B cell (primary cell): ENCODE measurements at regions not wholly inside any gene's neighbourhood (a gene's known extent, or its start where the extent isn't known, plus 50 kb on each side); places are given as distances from the start of the nearest gene placed in this dataset.
"Not testable (repeated sequence)": the region's sequence is repeated elsewhere in the genome, so short reads cannot be mapped to it uniquely, and the experiment has no call there.

ENCODE experiments used
- ATAC-seq: fragments of 200-7000 bp; cut with Tn5 transposase; one replicate; pipeline ENCODE4 v1.10.0; 2021; ENCODE audit warnings: low read depth, mild to moderate bottlenecking, moderate number of reproducible peaks, moderate library complexity
- CTCF ChIA-PET: fragments of 350-600 bp; sonication (Branson Sonifier 250); formaldehyde crosslinking; loops from one replicate; lab custom pipeline; 2021; ENCODE audit warnings: antibody characterized with exemption, inconsistent platforms; lab: Charles Lee
- POLR2A ChIA-PET: fragments of 350-600 bp; sonication (Branson Sonifier 250); formaldehyde crosslinking; loops from one replicate; lab custom pipeline; 2021; ENCODE audit warnings: antibody characterized with exemption; lab: Charles Lee
- DNase-seq: peaks from one replicate; pipeline ENCODE4 v3.0.0; 2013
- H2AFZ ChIP-seq: 2 replicates; pipeline ENCODE4 v1.6.1; 2012; ENCODE audit warnings: mild to moderate bottlenecking, low read depth, low read length; ENCODE audit not compliant: insufficient read depth, poor library complexity, severe bottlenecking
- H3K27ac ChIP-seq, 2 donors: 1 replicate in 1 of 2; 2 replicates in 1 of 2; pipeline ENCODE4 v1.5.1; 2012 to 2013; ENCODE audit warnings: low read length in 2 of 2, mild to moderate bottlenecking in 2 of 2, moderate library complexity in 1 of 2
- H3K27me3 ChIP-seq, 4 experiments: fragments of 200-600 bp in 1 of 4; sonication (generic) in 1 of 4; replicated peaks in 1 of 4; 1 replicate in 2 of 4; 2 replicates in 2 of 4; pipeline versions ENCODE4 v1.6.1 to v1.7.0; 2013 to 2016; ENCODE audit warnings: low read length in 3 of 4, mild to moderate bottlenecking in 2 of 4, mixed read lengths in 1 of 4, moderate library complexity in 1 of 4; ENCODE audit not compliant: insufficient read depth in 4 of 4, control insufficient read depth in 3 of 4; ENCODE audit errors: control extremely low read depth in 1 of 4
- H3K36me3 ChIP-seq, 2 experiments: replicated peaks in 1 of 2; 1 replicate in 1 of 2; 2 replicates in 1 of 2; pipeline versions ENCODE4 v1.6.1 to v1.7.1; 2013; ENCODE audit warnings: low read length in 1 of 2; ENCODE audit not compliant: insufficient read depth in 2 of 2, control insufficient read depth in 1 of 2; ENCODE audit errors: control extremely low read depth in 1 of 2, extremely low read depth in 1 of 2
- H3K4me1 ChIP-seq, 2 donors: fragments of 200-600 bp in 1 of 2; sonication (generic) in 1 of 2; 1 replicate in 1 of 2; 2 replicates in 1 of 2; pipeline versions ENCODE4 v1.5.1 to v1.6.1; 2013 to 2017; ENCODE audit warnings: low read length in 2 of 2; ENCODE audit not compliant: control insufficient read depth in 2 of 2, insufficient read depth in 2 of 2
- H3K4me2 ChIP-seq: replicated peaks from 2 replicates; pipeline ENCODE3; 2012; ENCODE audit warnings: mild to moderate bottlenecking, low read depth, low read length; ENCODE audit not compliant: poor library complexity, severe bottlenecking
- H3K4me3 ChIP-seq, 5 experiments: fragments of 200-600 bp in 1 of 5; sonication (generic) in 1 of 5; 1 replicate in 3 of 5; 2 replicates in 2 of 5; pipeline versions ENCODE4 v1.5.1 to v1.7.0; 2011 to 2016; ENCODE audit warnings: low read length in 4 of 5, mild to moderate bottlenecking in 4 of 5, low read depth in 2 of 5, control low read depth in 1 of 5, moderate library complexity in 1 of 5; ENCODE audit not compliant: insufficient read depth in 1 of 5; ENCODE audit errors: control extremely low read depth in 1 of 5, extremely low read depth in 1 of 5
- H3K79me2 ChIP-seq: fragments of 200-600 bp; sonication (generic); one replicate; pipeline ENCODE4 v1.6.0; 2016; ENCODE audit warnings: low read length; ENCODE audit not compliant: control insufficient read depth, insufficient read depth
- H3K9ac ChIP-seq: fragments of 200-600 bp; sonication (generic); 2 replicates; pipeline ENCODE4 v1.6.1; 2017; ENCODE audit warnings: mild to moderate bottlenecking, low read length, moderate library complexity
- H3K9me3 ChIP-seq, 3 donors: one replicate each; pipeline versions ENCODE4 v1.6.1 to v1.7.1; 2013; ENCODE audit warnings: low read length in 2 of 3; ENCODE audit not compliant: control insufficient read depth in 2 of 3, insufficient read depth in 1 of 3; ENCODE audit errors: control extremely low read depth in 1 of 3
- H4K20me1 ChIP-seq: 2 replicates; pipeline ENCODE4 v1.6.0; 2012; ENCODE audit warnings: mild to moderate bottlenecking, low read length; ENCODE audit not compliant: insufficient read depth, control insufficient read depth, poor library complexity, severe bottlenecking
- H3K27ac Mint-ChIP-seq: one replicate; pipeline ENCODE4 v1.8.0; 2021; ENCODE audit warnings: mixed read lengths
- H3K27me3 Mint-ChIP-seq: one replicate; pipeline ENCODE4 v1.8.0; 2021; ENCODE audit warnings: mixed read lengths
- H3K4me1 Mint-ChIP-seq: one replicate; pipeline ENCODE4 v1.8.0; 2021; ENCODE audit warnings: mixed read lengths
- H3K4me3 Mint-ChIP-seq: one replicate; pipeline ENCODE4 v1.8.0; 2021; ENCODE audit warnings: mixed read lengths
- H3K9me3 Mint-ChIP-seq: one replicate; pipeline ENCODE4 v1.8.0; 2022; ENCODE audit warnings: mixed read lengths; ENCODE audit not compliant: insufficient read depth
- CTCF ChIP-seq: fragments of 200-600 bp; IDR thresholded peaks from one replicate; pipeline ENCODE4 v1.8.0; 2022; ENCODE audit warnings: antibody characterized with exemption, mild to moderate bottlenecking
- WGBS: methylation state at CpG from one replicate; pipeline ENCODE4 v1.1.5; 2013; ENCODE audit warnings: missing lambda C conversion rate; ENCODE audit not compliant: insufficient coverage; 5-methylcytosine and 5-hydroxymethylcytosine counted together
- intact Hi-C: fragments of 100-400 bp; cut with micrococcal nuclease; formaldehyde crosslinking; loops from one replicate; pipeline ENCODE4 v1.10.0; 2022

- no peak overlapping the region for H3K27ac Mint-ChIP-seq
- no peaks in the 10 kb centered on the region for H3K36me3 ChIP-seq
- H3K27me3 Mint-ChIP-seq: no peaks in the 10 kb centered on the region
- no peak overlapping the region for H3K4me3 ChIP-seq
- H3K4me3 Mint-ChIP-seq: no peak overlapping the region
- H3K9ac ChIP-seq: no peak overlapping the region
- peaks cover 8% of the 10 kb centered on the region for H3K9me3 Mint-ChIP-seq
- DNase-seq: no peak
- no CpG with 5 or more reads among the region's 1 CpG for WGBS
- CTCF ChIA-PET: no interaction called here
- no peak for TF ChIP-seq CTCF
- H2AFZ ChIP-seq: no peak overlapping the region
- no peaks in the 10 kb centered on the region for H3K4me1 ChIP-seq
- intact Hi-C loops: no loop called here
- no peak for ATAC-seq
- H3K9me3 ChIP-seq: no peaks in the 10 kb centered on the region
- no peaks in the 10 kb centered on the region for H3K27me3 ChIP-seq
- H4K20me1 ChIP-seq: no peaks in the 10 kb centered on the region
- no peak overlapping the region for H3K27ac ChIP-seq
- POLR2A ChIA-PET: no interaction called here
- no peaks in the 10 kb centered on the region for H3K79me2 ChIP-seq
- no peaks in the 10 kb centered on the region for H3K4me1 Mint-ChIP-seq
- no peak overlapping the region for H3K4me2 ChIP-seq
Measured at GRCh38 chr17:53749178-53749577, 73.5 kb upstream of the KIF2B start.

GRCh38 chr17:53748159-53748820 is 74.4 kb upstream of the KIF2B start:
- not testable (repeated sequence) for H3K4me3 Mint-ChIP-seq, H2AFZ ChIP-seq, H3K9ac ChIP-seq

More at GRCh38 chr17:53748159-53748820, 74.4 kb upstream of the KIF2B start:
- H3K27ac Mint-ChIP-seq, ATAC-seq, intact Hi-C loops, H3K36me3 ChIP-seq, H3K4me1 ChIP-seq, H3K9me3 Mint-ChIP-seq, H3K4me2 ChIP-seq, H3K27me3 ChIP-seq, CTCF ChIA-PET, H4K20me1 ChIP-seq, H3K9me3 ChIP-seq, H3K27me3 Mint-ChIP-seq, H3K27ac ChIP-seq, H3K79me2 ChIP-seq, H3K4me1 Mint-ChIP-seq, DNase-seq, POLR2A ChIA-PET, H3K4me3 ChIP-seq: not testable (repeated sequence)
- 74% methylated on average over 7 of the region's 11 CpGs for whole genome bisulfite sequencing
